ENCODE measurements at regions not wholly inside any gene's neighbourhood (a gene's known extent, or its start where the extent isn't known, plus 50 kb on each side); places are given as distances from the start of the nearest gene placed in this dataset.

DNA sequence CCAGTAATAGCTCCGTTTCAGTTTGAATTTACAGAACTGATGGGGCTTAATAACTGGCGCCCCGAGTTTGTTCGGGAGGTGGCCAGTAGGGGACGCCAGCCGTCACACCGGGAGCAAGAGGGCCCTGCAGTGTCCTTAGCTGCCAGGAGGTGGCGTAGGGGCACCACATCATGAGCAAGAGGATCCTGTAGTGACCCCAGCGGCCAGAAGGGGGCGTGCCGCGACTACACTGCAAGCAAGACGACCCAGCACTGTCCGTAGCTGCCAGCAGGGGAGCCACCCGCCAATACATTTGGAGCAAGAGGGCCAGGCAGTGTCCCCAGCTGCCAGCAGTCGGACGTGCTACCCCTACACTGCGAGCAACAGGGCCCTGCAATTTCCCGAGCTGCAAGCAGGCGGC, 663.7 kb upstream of the B3GAT1 start:
- 56% methylated on average over 2 of the region's 20 CpGs for WGBS (ENCODE audit: low lambda C conversion rate)
- H3K4me2 ChIP-seq (ENCODE audit: low read depth, low read length): no peak overlapping the region
- DNase-seq (ENCODE audit: low spot score): peak; percentile 78
- peak; percentile 81 for ATAC-seq
- CTCF ChIA-PET (ENCODE audit: low intra/inter-chr PET ratio, low total read pairs): no interaction called here
- H3K36me3 ChIP-seq (replicated peaks in 1 of 2; ENCODE audit: control insufficient read depth in 1 of 2, insufficient read depth in 2 of 2, low read length in 2 of 2): no peaks in the 10 kb centered on the region
- H4K20me1 ChIP-seq (ENCODE audit: insufficient read depth, low read length): no peaks in the 10 kb centered on the region
- no peaks in the 10 kb centered on the region for H3K4me1 ChIP-seq (ENCODE audit: insufficient read depth, low read length)
- H3K4me3 ChIP-seq (replicated peaks in 1 of 3; ENCODE audit: insufficient read depth in 1 of 3, low read depth in 2 of 3, low read length in 3 of 3): no peak overlapping the region
- no peak overlapping the region for H3K27ac ChIP-seq (ENCODE audit: extremely low read length, insufficient read depth, low read length)
- in situ Hi-C loops (cut with HindIII; ENCODE audit: extremely low pct_ligation_motif_present, low pct_unique_long_range_greater_than_20kb): no loop called here
- peaks cover 6% of the 10 kb centered on the region for H3K9me3 ChIP-seq (ENCODE audit: low read length)
- H3K27me3 ChIP-seq (ENCODE audit: control insufficient read depth in 1 of 2, insufficient read depth in 2 of 2, low read length in 2 of 2): no peaks in the 10 kb centered on the region; a peak in 1 of 5 replicates
- H2AFZ ChIP-seq (ENCODE audit: low read length): no peak overlapping the region
- POLR2A ChIA-PET: no interaction called here
- no peaks in the 10 kb centered on the region for H3K79me2 ChIP-seq (ENCODE audit: insufficient read depth, low read length)
- intact Hi-C loops (cut with micrococcal nuclease; ENCODE audit: unreplicated experiment): no loop called here
- FAIRE-seq: no peak
- no TSS peak for BruUV-seq (replicated peaks)
- H3K9ac ChIP-seq (ENCODE audit: insufficient read depth, low read depth, low read length): no peak overlapping the region
- TF ChIP-seq SAFB2 (CRISPR knock-in tag; IDR thresholded peaks at IDR 0.05; ENCODE audit: borderline replicate concordance, low read depth) (no peak), HOXA3 (CRISPR knock-in tag; IDR thresholded peaks at IDR 0.05) (peak; percentile 34; the same call in 1 of the 2 replicates), ZNF768 (CRISPR knock-in tag; IDR thresholded peaks at IDR 0.05) (0 out of 2 replicates have a peak, but pooled peaks have one; percentile 8), XRCC5 (optimal IDR thresholded peaks at IDR 0.05; ENCODE audit: low read length) (peak; percentile 32), ZBTB40 (IDR thresholded peaks at IDR 0.05) (no peak), ZBTB40 (CRISPR knock-in tag; IDR thresholded peaks at IDR 0.05) (no peak), GATAD1 (CRISPR knock-in tag; IDR thresholded peaks at IDR 0.05) (no peak)
- TF ChIP-seq, protein P1, sequence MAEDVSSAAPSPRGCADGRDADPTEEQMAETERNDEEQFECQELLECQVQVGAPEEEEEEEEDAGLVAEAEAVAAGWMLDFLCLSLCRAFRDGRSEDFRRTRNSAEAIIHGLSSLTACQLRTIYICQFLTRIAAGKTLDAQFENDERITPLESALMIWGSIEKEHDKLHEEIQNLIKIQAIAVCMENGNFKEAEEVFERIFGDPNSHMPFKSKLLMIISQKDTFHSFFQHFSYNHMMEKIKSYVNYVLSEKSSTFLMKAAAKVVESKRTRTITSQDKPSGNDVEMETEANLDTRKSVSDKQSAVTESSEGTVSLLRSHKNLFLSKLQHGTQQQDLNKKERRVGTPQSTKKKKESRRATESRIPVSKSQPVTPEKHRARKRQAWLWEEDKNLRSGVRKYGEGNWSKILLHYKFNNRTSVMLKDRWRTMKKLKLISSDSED (CRISPR knock-in tag; IDR thresholded peaks at IDR 0.05): peak; percentile 99
- TF ChIP-seq, protein P2, sequence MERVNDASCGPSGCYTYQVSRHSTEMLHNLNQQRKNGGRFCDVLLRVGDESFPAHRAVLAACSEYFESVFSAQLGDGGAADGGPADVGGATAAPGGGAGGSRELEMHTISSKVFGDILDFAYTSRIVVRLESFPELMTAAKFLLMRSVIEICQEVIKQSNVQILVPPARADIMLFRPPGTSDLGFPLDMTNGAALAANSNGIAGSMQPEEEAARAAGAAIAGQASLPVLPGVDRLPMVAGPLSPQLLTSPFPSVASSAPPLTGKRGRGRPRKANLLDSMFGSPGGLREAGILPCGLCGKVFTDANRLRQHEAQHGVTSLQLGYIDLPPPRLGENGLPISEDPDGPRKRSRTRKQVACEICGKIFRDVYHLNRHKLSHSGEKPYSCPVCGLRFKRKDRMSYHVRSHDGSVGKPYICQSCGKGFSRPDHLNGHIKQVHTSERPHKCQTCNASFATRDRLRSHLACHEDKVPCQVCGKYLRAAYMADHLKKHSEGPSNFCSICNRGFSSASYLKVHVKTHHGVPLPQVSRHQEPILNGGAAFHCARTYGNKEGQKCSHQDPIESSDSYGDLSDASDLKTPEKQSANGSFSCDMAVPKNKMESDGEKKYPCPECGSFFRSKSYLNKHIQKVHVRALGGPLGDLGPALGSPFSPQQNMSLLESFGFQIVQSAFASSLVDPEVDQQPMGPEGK (CRISPR knock-in tag; IDR thresholded peaks at IDR 0.05): no peak
- TF ChIP-seq, protein P3, sequence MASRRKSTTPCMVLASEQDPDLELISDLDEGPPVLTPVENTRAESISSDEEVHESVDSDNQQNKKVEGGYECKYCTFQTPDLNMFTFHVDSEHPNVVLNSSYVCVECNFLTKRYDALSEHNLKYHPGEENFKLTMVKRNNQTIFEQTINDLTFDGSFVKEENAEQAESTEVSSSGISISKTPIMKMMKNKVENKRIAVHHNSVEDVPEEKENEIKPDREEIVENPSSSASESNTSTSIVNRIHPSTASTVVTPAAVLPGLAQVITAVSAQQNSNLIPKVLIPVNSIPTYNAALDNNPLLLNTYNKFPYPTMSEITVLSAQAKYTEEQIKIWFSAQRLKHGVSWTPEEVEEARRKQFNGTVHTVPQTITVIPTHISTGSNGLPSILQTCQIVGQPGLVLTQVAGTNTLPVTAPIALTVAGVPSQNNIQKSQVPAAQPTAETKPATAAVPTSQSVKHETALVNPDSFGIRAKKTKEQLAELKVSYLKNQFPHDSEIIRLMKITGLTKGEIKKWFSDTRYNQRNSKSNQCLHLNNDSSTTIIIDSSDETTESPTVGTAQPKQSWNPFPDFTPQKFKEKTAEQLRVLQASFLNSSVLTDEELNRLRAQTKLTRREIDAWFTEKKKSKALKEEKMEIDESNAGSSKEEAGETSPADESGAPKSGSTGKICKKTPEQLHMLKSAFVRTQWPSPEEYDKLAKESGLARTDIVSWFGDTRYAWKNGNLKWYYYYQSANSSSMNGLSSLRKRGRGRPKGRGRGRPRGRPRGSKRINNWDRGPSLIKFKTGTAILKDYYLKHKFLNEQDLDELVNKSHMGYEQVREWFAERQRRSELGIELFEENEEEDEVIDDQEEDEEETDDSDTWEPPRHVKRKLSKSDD (CRISPR knock-in tag; IDR thresholded peaks at IDR 0.05; ENCODE audit: low read depth): no peak
